Caco-2 (cell line): ENCODE measurements at regions not wholly inside any gene's neighbourhood (a gene's known extent, or its start where the extent isn't known, plus 50 kb on each side); places are given as distances from the start of the nearest gene placed in this dataset.

Source experiments
- BruUV-seq: library from RNA; stranded (reverse); fragments of 400-500 nt; replicated peaks from 2 replicates; lab custom pipeline; 2021; lab: Mats Ljungman, UMichigan
- CTCF ChIA-PET: fragments of 300-600 bp; sonication (Branson Sonifier 250); formaldehyde crosslinking; loops from one replicate; lab custom pipeline; 2022; ENCODE audit warnings: antibody characterized with exemption; lab: Charles Lee
- POLR2A ChIA-PET: fragments of 300-600 bp; sonication (Branson Sonifier 250); formaldehyde crosslinking; loops from one replicate; lab custom pipeline; 2022; ENCODE audit warnings: antibody characterized with exemption; lab: Charles Lee
- DNase-seq, 2 experiments: peaks; one replicate each; pipeline versions ENCODE4 v3.0.0 to v3.0.0-alpha.2; 2020 to 2022
- H3K27me3 ChIP-seq: replicated peaks from 2 replicates; pipeline ENCODE4 v1.6.0; 2011; ENCODE audit warnings: low read length; ENCODE audit not compliant: control insufficient read depth, insufficient read depth
- H3K36me3 ChIP-seq: 2 replicates; pipeline ENCODE4 v1.5.1; 2011; ENCODE audit warnings: low read length; ENCODE audit not compliant: control insufficient read depth, insufficient read depth
- H3K4me1 ChIP-seq: fragments of 250-450 bp; sonication (Bioruptor Pico); 2 replicates; pipeline ENCODE4 v1.5.1; 2020; ENCODE audit warnings: mild to moderate bottlenecking
- H3K4me3 ChIP-seq: 2 replicates; pipeline ENCODE4 v1.5.1; 2011; ENCODE audit warnings: low read depth, mild to moderate bottlenecking, control low read depth, low read length
- H3K9me3 ChIP-seq: fragments of 250-450 bp; sonication (Bioruptor Pico); 2 replicates; pipeline ENCODE4 v1.5.1; 2020; ENCODE audit warnings: mild to moderate bottlenecking, moderate library complexity
- H3K27ac Mint-ChIP-seq: one replicate; pipeline ENCODE4 v1.8.0; 2022; ENCODE audit warnings: mixed read lengths; ENCODE audit not compliant: unreplicated experiment
- H3K27me3 Mint-ChIP-seq: one replicate; pipeline ENCODE4 v1.8.0; 2022; ENCODE audit warnings: mixed read lengths; ENCODE audit not compliant: insufficient read depth, unreplicated experiment
- H3K36me3 Mint-ChIP-seq: one replicate; pipeline ENCODE4 v1.8.0; 2022; ENCODE audit warnings: mild to moderate bottlenecking, mixed read lengths; ENCODE audit not compliant: insufficient read depth, unreplicated experiment
- H3K4me1 Mint-ChIP-seq: one replicate; pipeline ENCODE4 v1.8.0; 2022; ENCODE audit warnings: low read depth, mixed read lengths; ENCODE audit not compliant: unreplicated experiment
- H3K4me3 Mint-ChIP-seq: one replicate; pipeline ENCODE4 v1.8.0; 2022; ENCODE audit warnings: mild to moderate bottlenecking, moderate library complexity, mixed read lengths; ENCODE audit not compliant: unreplicated experiment
- H3K9me3 Mint-ChIP-seq: one replicate; pipeline ENCODE4 v1.8.0; 2022; ENCODE audit warnings: mixed read lengths; ENCODE audit not compliant: unreplicated experiment
- intact Hi-C: fragments of 100-400 bp; cut with micrococcal nuclease; formaldehyde crosslinking; loops from one replicate; pipeline ENCODE4 v1.10.0; 2022; ENCODE audit not compliant: unreplicated experiment
- TF ChIP-seq, protein P1 (sequence below), 2 experiments: fragments of 200-600 bp in 1 of 2; IDR thresholded peaks; 1 replicate in 1 of 2; 2 replicates in 1 of 2; pipeline versions ENCODE4 v1.5.1 to v1.8.0; 2011 to 2022; ENCODE audit warnings: antibody characterized with exemption in 1 of 2, control low read depth in 1 of 2, inconsistent platforms in 1 of 2, low read depth in 1 of 2, low read length in 1 of 2, mild to moderate bottlenecking in 1 of 2, moderate library complexity in 1 of 2; ENCODE audit not compliant: insufficient read depth in 1 of 2, severe bottlenecking in 1 of 2, unreplicated experiment in 1 of 2

DNA sequence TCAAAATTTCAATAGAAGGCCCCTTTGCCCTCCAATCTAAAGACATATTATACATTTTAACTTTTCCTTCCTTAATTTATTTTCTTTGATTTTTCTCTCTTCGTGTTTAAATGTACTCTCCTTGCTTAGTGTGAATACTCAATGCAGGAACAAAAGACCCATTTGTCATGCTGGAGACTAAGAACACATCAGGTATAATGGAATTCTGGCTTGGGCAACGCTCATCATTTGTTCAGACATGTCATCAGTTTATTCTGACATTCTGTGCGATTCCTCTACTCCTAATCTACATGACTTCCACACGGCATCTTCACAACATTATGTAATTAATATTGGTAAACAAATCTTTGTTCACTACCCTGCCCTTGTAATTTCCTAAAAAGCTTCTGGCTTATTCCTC, 136.6 kb upstream of the LRRN1 start:
- Histone ChIP-seq H3K4me1 (no peaks in the 10 kb centered on the region), H3K27me3 (no peaks in the 10 kb centered on the region), H3K4me3 (no peak overlapping the region), H3K9me3 (no peaks in the 10 kb centered on the region), H3K36me3 (no peaks in the 10 kb centered on the region)
- intact Hi-C loops = no loop called here
- POLR2A ChIA-PET = no interaction called here
- BruUV-seq = no TSS peak
- Mint-ChIP-seq H3K36me3 (no peaks in the 10 kb centered on the region), H3K27me3 (no peaks in the 10 kb centered on the region), H3K4me3 (no peak overlapping the region), H3K4me1 (no peaks in the 10 kb centered on the region), H3K9me3 (no peaks in the 10 kb centered on the region), H3K27ac (no peak overlapping the region)
- TF ChIP-seq, protein P1, sequence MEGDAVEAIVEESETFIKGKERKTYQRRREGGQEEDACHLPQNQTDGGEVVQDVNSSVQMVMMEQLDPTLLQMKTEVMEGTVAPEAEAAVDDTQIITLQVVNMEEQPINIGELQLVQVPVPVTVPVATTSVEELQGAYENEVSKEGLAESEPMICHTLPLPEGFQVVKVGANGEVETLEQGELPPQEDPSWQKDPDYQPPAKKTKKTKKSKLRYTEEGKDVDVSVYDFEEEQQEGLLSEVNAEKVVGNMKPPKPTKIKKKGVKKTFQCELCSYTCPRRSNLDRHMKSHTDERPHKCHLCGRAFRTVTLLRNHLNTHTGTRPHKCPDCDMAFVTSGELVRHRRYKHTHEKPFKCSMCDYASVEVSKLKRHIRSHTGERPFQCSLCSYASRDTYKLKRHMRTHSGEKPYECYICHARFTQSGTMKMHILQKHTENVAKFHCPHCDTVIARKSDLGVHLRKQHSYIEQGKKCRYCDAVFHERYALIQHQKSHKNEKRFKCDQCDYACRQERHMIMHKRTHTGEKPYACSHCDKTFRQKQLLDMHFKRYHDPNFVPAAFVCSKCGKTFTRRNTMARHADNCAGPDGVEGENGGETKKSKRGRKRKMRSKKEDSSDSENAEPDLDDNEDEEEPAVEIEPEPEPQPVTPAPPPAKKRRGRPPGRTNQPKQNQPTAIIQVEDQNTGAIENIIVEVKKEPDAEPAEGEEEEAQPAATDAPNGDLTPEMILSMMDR (IDR thresholded peaks at IDR 0.05; ENCODE audit: insufficient read depth in 1 of 2, low read depth in 1 of 2, low read length in 1 of 2, severe bottlenecking in 1 of 2, unreplicated experiment in 1 of 2) = no peak
- DNase-seq = no peak
- CTCF ChIA-PET = no interaction called here

DNA sequence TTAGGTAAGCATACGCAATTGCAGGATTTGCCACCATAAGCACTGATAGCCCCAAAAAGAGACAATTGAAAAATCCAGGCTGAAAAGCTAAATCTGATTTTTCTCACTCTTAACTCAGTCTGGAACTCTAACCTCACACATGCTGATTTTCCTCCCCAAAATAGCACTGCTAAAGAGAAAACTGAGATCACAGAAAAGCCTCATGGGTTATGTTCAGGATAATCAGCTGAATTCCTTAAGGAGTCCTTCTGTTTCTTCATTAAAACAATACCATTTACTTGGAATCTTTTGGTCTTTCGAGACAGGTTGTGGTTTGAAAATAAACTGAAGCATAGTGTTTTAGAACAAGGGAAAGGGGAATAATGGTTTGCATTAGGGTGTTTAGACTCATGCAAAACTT, 144.3 kb upstream of the LRRN1 start:
- Mint-ChIP-seq H3K27ac (no peak overlapping the region), H3K4me1 (no peaks in the 10 kb centered on the region), H3K36me3 (no peaks in the 10 kb centered on the region), H3K9me3 (no peaks in the 10 kb centered on the region), H3K27me3 (no peaks in the 10 kb centered on the region), H3K4me3 (no peak overlapping the region)
- ChIA-PET POLR2A (no interaction called here), CTCF (interaction anchor here (0.6 kb wide), 1 partner anchor 617 kb away, joined by 3 read pairs; no protein-coding TSS in a partner anchor)
- Histone ChIP-seq H3K4me1 (no peaks in the 10 kb centered on the region), H3K27me3 (no peaks in the 10 kb centered on the region), H3K4me3 (no peak overlapping the region), H3K36me3 (no peaks in the 10 kb centered on the region), H3K9me3 (no peaks in the 10 kb centered on the region)
- intact Hi-C loops = no loop called here
- TF ChIP-seq, protein P1 (IDR thresholded peaks at IDR 0.05; ENCODE audit: insufficient read depth in 1 of 2, low read depth in 1 of 2, low read length in 1 of 2, severe bottlenecking in 1 of 2, unreplicated experiment in 1 of 2) = no peak
- DNase-seq = no peak
- no TSS peak for BruUV-seq

DNA sequence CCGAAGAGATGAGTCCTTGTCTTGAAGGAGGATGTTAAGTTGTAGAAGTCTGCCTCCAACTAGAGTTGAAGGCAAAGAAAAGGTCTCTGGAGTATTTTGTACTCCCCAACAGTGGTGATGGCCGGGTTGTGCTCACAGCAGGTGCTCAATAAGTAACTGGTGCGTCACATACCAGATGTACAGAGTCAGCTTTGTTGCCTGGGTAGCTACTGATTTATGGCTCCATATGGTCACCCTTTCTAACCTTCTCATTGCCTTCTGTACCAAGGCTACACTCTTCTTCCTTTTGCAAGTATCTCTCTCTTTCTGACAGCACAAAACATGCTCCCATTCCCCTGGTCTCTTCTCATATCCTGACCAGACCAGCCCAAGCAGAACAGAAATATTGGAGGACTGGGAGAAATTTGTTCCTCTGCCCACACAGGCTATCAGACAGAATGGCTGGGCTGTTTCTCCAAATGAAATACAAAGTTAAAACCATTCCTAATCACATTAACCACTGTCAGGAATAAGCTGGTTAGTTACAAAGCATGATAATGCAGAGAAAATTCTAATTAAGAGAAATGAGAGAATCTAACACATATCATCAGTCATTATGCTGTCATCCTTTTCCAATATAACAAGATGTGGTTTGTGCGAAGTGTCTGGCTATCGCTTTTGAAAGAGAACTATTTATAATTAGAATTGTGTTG, 150.1 kb upstream of the LRRN1 start:
- Histone ChIP-seq H3K4me1 (peaks cover 25% of the 10 kb centered on the region), H3K36me3 (no peaks in the 10 kb centered on the region), H3K9me3 (no peaks in the 10 kb centered on the region), H3K4me3 (no peak overlapping the region), H3K27me3 (no peaks in the 10 kb centered on the region)
- H3K27me3 Mint-ChIP-seq = no peaks in the 10 kb centered on the region
- ChIA-PET POLR2A (no interaction called here), CTCF (no interaction called here)
- H3K9me3 Mint-ChIP-seq = no peaks in the 10 kb centered on the region
- no peak overlapping the region for H3K4me3 Mint-ChIP-seq
- H3K4me1 Mint-ChIP-seq = peaks cover 33% of the 10 kb centered on the region
- no TSS peak for BruUV-seq
- H3K36me3 Mint-ChIP-seq = no peaks in the 10 kb centered on the region
- H3K27ac Mint-ChIP-seq = no peak overlapping the region
- intact Hi-C loops = no loop called here
- no peak for DNase-seq
- TF ChIP-seq, protein P1 (IDR thresholded peaks at IDR 0.05; ENCODE audit: insufficient read depth in 1 of 2, low read depth in 1 of 2, low read length in 1 of 2, severe bottlenecking in 1 of 2, unreplicated experiment in 1 of 2) = no peak
